OCI-LY7 (cell line): ENCODE measurements at regions not wholly inside any gene's neighbourhood (a gene's known extent, or its start where the extent isn't known, plus 50 kb on each side); places are given as distances from the start of the nearest gene placed in this dataset.

Experiments used
- BruUV-seq: library from RNA; stranded (reverse); fragments of 400-500 nt; replicated peaks from 2 replicates; lab custom pipeline; 2021; lab: Mats Ljungman, UMichigan
- CTCF ChIA-PET: fragments of 300-600 bp; sonication (Branson Sonifier 250); formaldehyde crosslinking; loops from one replicate; lab custom pipeline; 2022; ENCODE audit warnings: antibody characterized with exemption; ENCODE audit not compliant: unreplicated experiment; lab: Charles Lee
- POLR2A ChIA-PET: fragments of 300-600 bp; sonication (Branson Sonifier 250); formaldehyde crosslinking; loops from one replicate; lab custom pipeline; 2022; ENCODE audit warnings: antibody characterized with exemption; lab: Charles Lee
- DNase-seq: peaks from one replicate; pipeline ENCODE4 v3.0.0-alpha.2; 2015; ENCODE audit warnings: low spot score
- H2AFZ ChIP-seq: fragments of 200-600 bp; sonication (generic), shearing (Covaris generic); 2 replicates; pipeline ENCODE4 v1.6.1; 2014; ENCODE audit warnings: mild to moderate bottlenecking, antibody characterized with exemption, low read length, moderate library complexity
- H3K27ac ChIP-seq: fragments of 200-600 bp; sonication (generic); 2 replicates; pipeline ENCODE4 v1.5.1; 2014; ENCODE audit warnings: mixed run types, low read depth, mild to moderate bottlenecking, moderate library complexity, low read length, inconsistent platforms; ENCODE audit not compliant: poor library complexity, severe bottlenecking
- H3K36me3 ChIP-seq: fragments of 200-600 bp; sonication (generic); 2 replicates; pipeline ENCODE4 v1.6.1; 2014; ENCODE audit warnings: mild to moderate bottlenecking, antibody characterized with exemption, low read length, moderate library complexity, mixed read lengths; ENCODE audit not compliant: insufficient read depth
- H3K4me1 ChIP-seq: fragments of 200-600 bp; sonication (generic); 2 replicates; pipeline ENCODE4 v1.5.1; 2014; ENCODE audit warnings: mild to moderate bottlenecking, low read length; ENCODE audit not compliant: insufficient read depth, poor library complexity, severe bottlenecking
- H3K4me2 ChIP-seq: fragments of 200-600 bp; sonication (generic); 2 replicates; pipeline ENCODE4 v1.6.1; 2014; ENCODE audit warnings: mild to moderate bottlenecking, low read length
- H3K4me3 ChIP-seq: fragments of 200-600 bp; sonication (generic); 2 replicates; pipeline ENCODE4 v1.5.1; 2014; ENCODE audit warnings: mild to moderate bottlenecking, low read depth, low read length; ENCODE audit not compliant: poor library complexity, severe bottlenecking
- H3K79me2 ChIP-seq: fragments of 200-600 bp; sonication (generic); 2 replicates; pipeline ENCODE4 v1.6.1; 2016; ENCODE audit warnings: low read depth, mild to moderate bottlenecking, low read length, moderate library complexity, mixed read lengths; ENCODE audit not compliant: insufficient read depth
- H3K9me2 ChIP-seq: fragments of 200-600 bp; sonication (generic); 2 replicates; pipeline ENCODE4 v1.6.1; 2016; ENCODE audit warnings: mild to moderate bottlenecking, low read length, mixed read lengths; ENCODE audit not compliant: insufficient read depth
- H3K9me3 ChIP-seq: fragments of 200-600 bp; sonication (generic); 2 replicates; pipeline ENCODE4 v1.6.1; 2014; ENCODE audit warnings: mild to moderate bottlenecking, mixed run types, low read length, mixed read lengths
- H4K20me1 ChIP-seq: fragments of 200-600 bp; sonication (generic); 2 replicates; pipeline ENCODE4 v1.6.1; 2014; ENCODE audit warnings: mild to moderate bottlenecking, antibody characterized with exemption, low read length, moderate library complexity, mixed read lengths; ENCODE audit not compliant: insufficient read depth
- EZH2phosphoT487 ChIP-seq: fragments of 200-600 bp; sonication (generic); IDR thresholded peaks from 2 replicates; pipeline ENCODE4 v1.6.1; 2018; ENCODE audit warnings: low read depth, borderline replicate concordance, mild to moderate bottlenecking, mixed run types, antibody characterized with exemption, low read length, moderate library complexity, mixed read lengths
- intact Hi-C: fragments of 100-400 bp; cut with micrococcal nuclease; formaldehyde crosslinking; loops from one replicate; pipeline ENCODE4 v1.10.0; 2022; ENCODE audit not compliant: unreplicated experiment
- TF ChIP-seq, protein P1 (sequence below): fragments of 200-600 bp; sonication (generic); conservative IDR thresholded peaks from 2 replicates; pipeline ENCODE4 v1.5.1; 2014; ENCODE audit warnings: mild to moderate bottlenecking, antibody characterized with exemption, low read length, moderate library complexity, mixed read lengths

GRCh38 chr14:22488522-22489243 lies 100.3 kb downstream of the DAD1 start:
- Histone ChIP-seq H4K20me1 (no peaks in the 10 kb centered on the region), H3K27ac (peak overlapping the region; percentile 68), H3K79me2 (no peaks in the 10 kb centered on the region), H3K9me2 (no peaks in the 10 kb centered on the region), H3K4me2 (peak overlapping the region; percentile 69), H3K9me3 (no peaks in the 10 kb centered on the region), H3K4me1 (peaks cover 98% of the 10 kb centered on the region), H2AFZ (peak overlapping the region; percentile 62; the same call in 1 of the 2 replicates), H3K4me3 (peak overlapping the region; percentile 56), H3K36me3 (no peaks in the 10 kb centered on the region)
- TF ChIP-seq, protein P1, sequence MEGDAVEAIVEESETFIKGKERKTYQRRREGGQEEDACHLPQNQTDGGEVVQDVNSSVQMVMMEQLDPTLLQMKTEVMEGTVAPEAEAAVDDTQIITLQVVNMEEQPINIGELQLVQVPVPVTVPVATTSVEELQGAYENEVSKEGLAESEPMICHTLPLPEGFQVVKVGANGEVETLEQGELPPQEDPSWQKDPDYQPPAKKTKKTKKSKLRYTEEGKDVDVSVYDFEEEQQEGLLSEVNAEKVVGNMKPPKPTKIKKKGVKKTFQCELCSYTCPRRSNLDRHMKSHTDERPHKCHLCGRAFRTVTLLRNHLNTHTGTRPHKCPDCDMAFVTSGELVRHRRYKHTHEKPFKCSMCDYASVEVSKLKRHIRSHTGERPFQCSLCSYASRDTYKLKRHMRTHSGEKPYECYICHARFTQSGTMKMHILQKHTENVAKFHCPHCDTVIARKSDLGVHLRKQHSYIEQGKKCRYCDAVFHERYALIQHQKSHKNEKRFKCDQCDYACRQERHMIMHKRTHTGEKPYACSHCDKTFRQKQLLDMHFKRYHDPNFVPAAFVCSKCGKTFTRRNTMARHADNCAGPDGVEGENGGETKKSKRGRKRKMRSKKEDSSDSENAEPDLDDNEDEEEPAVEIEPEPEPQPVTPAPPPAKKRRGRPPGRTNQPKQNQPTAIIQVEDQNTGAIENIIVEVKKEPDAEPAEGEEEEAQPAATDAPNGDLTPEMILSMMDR: no peak
- no peak for TF ChIP-seq EZH2phosphoT487
- no TSS peak for BruUV-seq
- ChIA-PET POLR2A (interaction anchor here (0.6 to 3.3 kb wide), 12 partner anchors 11 to 1754 kb away, joined by 3 to 20 read pairs (median 4); partner anchors contain the start of gene HAUS4), CTCF (interaction anchor here (0.6 to 1.5 kb wide), 8 partner anchors 11 to 98 kb away, joined by 3 to 10 read pairs (median 4); no protein-coding TSS in a partner anchor)
- intact Hi-C loops: no loop called here
- DNase-seq: no peak

DNA sequence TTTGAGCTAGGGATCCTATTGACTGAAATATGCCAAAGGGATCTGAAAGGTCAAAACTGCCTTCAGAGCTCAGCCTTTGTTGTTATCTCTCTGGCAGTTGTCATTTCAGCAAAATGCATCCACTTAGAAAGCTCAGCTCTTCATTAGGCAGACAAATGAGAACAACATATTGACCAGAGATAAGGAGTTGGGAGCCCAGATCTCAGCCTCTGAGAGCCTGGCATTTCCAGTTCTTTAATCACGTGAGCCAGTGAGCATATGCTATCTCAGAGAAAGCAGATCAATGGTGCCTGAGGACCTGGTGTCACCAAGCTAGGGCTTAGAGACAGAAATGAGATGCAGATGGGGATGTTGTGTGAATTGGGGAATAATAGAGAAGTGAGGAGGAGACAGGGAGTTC lies 101.1 kb downstream of the DAD1 start:
- no TSS peak for BruUV-seq
- Histone ChIP-seq H3K4me2 (peak overlapping the region; percentile 20; the same call in 1 of the 2 replicates), H3K79me2 (no peaks in the 10 kb centered on the region), H4K20me1 (no peaks in the 10 kb centered on the region), H3K36me3 (no peaks in the 10 kb centered on the region), H3K9me3 (no peaks in the 10 kb centered on the region), H2AFZ (no peak overlapping the region; the same call in 1 of the 2 replicates), H3K4me1 (peaks cover 98% of the 10 kb centered on the region), H3K27ac (no peak overlapping the region), H3K4me3 (no peak overlapping the region), H3K9me2 (no peaks in the 10 kb centered on the region)
- ChIA-PET CTCF (interaction anchor here (0.6 to 1.0 kb wide), 3 partner anchors 11 to 68 kb away, joined by 3 read pairs; no protein-coding TSS in a partner anchor), POLR2A (interaction anchor here (0.6 to 3.3 kb wide), 6 partner anchors 10 to 1755 kb away, joined by 3 to 20 read pairs (median 5); no protein-coding TSS in a partner anchor)
- TF ChIP-seq EZH2phosphoT487: no peak
- TF ChIP-seq, protein P1: no peak
- no peak for DNase-seq
- intact Hi-C loops: no loop called here
